Gastroesophageal sphincter (tissue), 3 donors: ENCODE measurements at regions not wholly inside any gene's neighbourhood (a gene's known extent, or its start where the extent isn't known, plus 50 kb on each side); places are given as distances from the start of the nearest gene placed in this dataset.

Experiments used
- CTCF ChIP-seq, 4 experiments: fragments of 200-600 bp in 2 of 4; fragments of 450-650 bp in 2 of 4; sonication (generic) in 1 of 4; IDR thresholded peaks; one replicate each; pipeline ENCODE4 v1.5.1; 2017 to 2019; ENCODE audit warnings: antibody characterized with exemption in 4 of 4, mild to moderate bottlenecking in 2 of 4, moderate library complexity in 2 of 4
- EP300 ChIP-seq: sonication (generic); formaldehyde crosslinking; IDR thresholded peaks from one replicate; pipeline ENCODE4 v1.6.1; 2017; ENCODE audit warnings: antibody characterized with exemption, mild to moderate bottlenecking

GRCh38 chr10:61211468-61211867, 241.7 kb downstream of the TMEM26 start:
- TF ChIP-seq CTCF (IDR thresholded peaks at IDR 0.05) (no peak), EP300 (no peak)
